Uterus (tissue), 3 donors: ENCODE measurements at regions not wholly inside any gene's neighbourhood (a gene's known extent, or its start where the extent isn't known, plus 50 kb on each side); places are given as distances from the start of the nearest gene placed in this dataset.

Experiments
- DNase-seq, 2 donors: peaks; one replicate each; pipeline ENCODE4 v3.0.0-alpha.2; 2019 to 2020
- H3K27ac ChIP-seq, 2 donors: fragments of 200-600 bp; sonication (generic); 1 replicate in 1 of 2; 2 replicates in 1 of 2; pipeline ENCODE4 v1.5.1; 2016 to 2018
- H3K27me3 ChIP-seq, 2 donors: fragments of 200-600 bp; sonication (generic); one replicate each; pipeline ENCODE4 v1.5.1; 2018 to 2019; ENCODE audit warnings: control low read depth in 1 of 2
- H3K36me3 ChIP-seq, 2 donors: fragments of 200-600 bp; sonication (generic); one replicate each; pipeline ENCODE4 v1.5.1; 2019; ENCODE audit warnings: control low read depth in 1 of 2
- H3K4me1 ChIP-seq, 2 donors: fragments of 200-600 bp; sonication (generic); one replicate each; pipeline ENCODE4 v1.5.1; 2018 to 2019; ENCODE audit warnings: control low read depth in 1 of 2
- H3K4me3 ChIP-seq, 2 donors: fragments of 200-600 bp; sonication (generic); 1 replicate in 1 of 2; 2 replicates in 1 of 2; pipeline ENCODE4 v1.5.1; 2018 to 2019; ENCODE audit warnings: mild to moderate bottlenecking in 1 of 2
- H3K9me3 ChIP-seq, 2 donors: fragments of 200-600 bp; sonication (generic); one replicate each; pipeline ENCODE4 v1.5.1; 2019; ENCODE audit warnings: control low read depth in 1 of 2
- CTCF ChIP-seq, 4 experiments: fragments of 200-600 bp in 2 of 4; fragments of 450-650 bp in 2 of 4; sonication (generic) in 2 of 4; IDR thresholded peaks; one replicate each; pipeline ENCODE4 v1.5.1; 2016 to 2019; ENCODE audit warnings: antibody characterized with exemption in 4 of 4, mild to moderate bottlenecking in 2 of 4, moderate library complexity in 1 of 4
- POLR2A ChIP-seq, 2 donors: fragments of 450-650 bp; IDR thresholded peaks; one replicate each; pipeline ENCODE4 v1.6.1; 2016; ENCODE audit warnings: antibody characterized with exemption in 2 of 2, mild to moderate bottlenecking in 1 of 2, moderate library complexity in 1 of 2
- intact Hi-C: fragments of 100-400 bp; cut with DNase I; formaldehyde crosslinking; loops from one replicate; pipeline ENCODE4 v1.15.1; 2023; ENCODE audit warnings: low total_unique reads
- donor health status: DM: yes; HTN: yes; CAD: no.

GRCh38 chr11:93907901-93908300, 57.5 kb upstream of the VSTM5 start:
- H3K27ac ChIP-seq: no peak overlapping the region
- H3K4me3 ChIP-seq: no peak overlapping the region
- H3K36me3 ChIP-seq: no peaks in the 10 kb centered on the region
- H3K9me3 ChIP-seq: no peaks in the 10 kb centered on the region
- no peaks in the 10 kb centered on the region for H3K4me1 ChIP-seq
- TF ChIP-seq CTCF (IDR thresholded peaks at IDR 0.05) (no peak), POLR2A (IDR thresholded peaks at IDR 0.05) (no peak)
- intact Hi-C loops: no loop called here
- no peaks in the 10 kb centered on the region for H3K27me3 ChIP-seq
- DNase-seq: no peak

- H3K4me3 ChIP-seq: no peak overlapping the region
- H3K27ac ChIP-seq: no peak overlapping the region
- H3K9me3 ChIP-seq: no peaks in the 10 kb centered on the region
- no peak for DNase-seq
- no peaks in the 10 kb centered on the region for H3K27me3 ChIP-seq
- H3K36me3 ChIP-seq: no peaks in the 10 kb centered on the region
- TF ChIP-seq CTCF (IDR thresholded peaks at IDR 0.05): no peak
- no peak for TF ChIP-seq POLR2A (IDR thresholded peaks at IDR 0.05)
- intact Hi-C loops: no loop called here
- no peaks in the 10 kb centered on the region for H3K4me1 ChIP-seq
Measured at GRCh38 chr11:93908689-93909088, 58.3 kb upstream of the VSTM5 start.

- no peaks in the 10 kb centered on the region for H3K9me3 ChIP-seq
- H3K27me3 ChIP-seq: no peaks in the 10 kb centered on the region
- intact Hi-C loops: no loop called here
- no peaks in the 10 kb centered on the region for H3K36me3 ChIP-seq
- no peak overlapping the region for H3K27ac ChIP-seq
- H3K4me1 ChIP-seq: no peaks in the 10 kb centered on the region
- H3K4me3 ChIP-seq: no peak overlapping the region
- TF ChIP-seq CTCF (IDR thresholded peaks at IDR 0.05): no peak
- no peak for TF ChIP-seq POLR2A (IDR thresholded peaks at IDR 0.05)
- DNase-seq: no peak
Measured at GRCh38 chr11:93917673-93918072, 67.3 kb upstream of the VSTM5 start.

- intact Hi-C loops: no loop called here
Measured at GRCh38 chr11:93921695-93922468, 71.5 kb upstream of the VSTM5 start.

More at GRCh38 chr11:93921695-93922468, 71.5 kb upstream of the VSTM5 start:
- Histone ChIP-seq H3K27ac (no peak overlapping the region), H3K4me1 (no peaks in the 10 kb centered on the region), H3K9me3 (no peaks in the 10 kb centered on the region), H3K4me3 (no peak overlapping the region), H3K36me3 (no peaks in the 10 kb centered on the region), H3K27me3 (no peaks in the 10 kb centered on the region)
- no peak for TF ChIP-seq POLR2A (IDR thresholded peaks at IDR 0.05)
- peak in 1 of 4 experiments; percentile 13 for TF ChIP-seq CTCF (IDR thresholded peaks at IDR 0.05)
- DNase-seq: no peak
